ENCODE measurements at regions not wholly inside any gene's neighbourhood (a gene's known extent, or its start where the extent isn't known, plus 50 kb on each side); places are given as distances from the start of the nearest gene placed in this dataset.

DNA sequence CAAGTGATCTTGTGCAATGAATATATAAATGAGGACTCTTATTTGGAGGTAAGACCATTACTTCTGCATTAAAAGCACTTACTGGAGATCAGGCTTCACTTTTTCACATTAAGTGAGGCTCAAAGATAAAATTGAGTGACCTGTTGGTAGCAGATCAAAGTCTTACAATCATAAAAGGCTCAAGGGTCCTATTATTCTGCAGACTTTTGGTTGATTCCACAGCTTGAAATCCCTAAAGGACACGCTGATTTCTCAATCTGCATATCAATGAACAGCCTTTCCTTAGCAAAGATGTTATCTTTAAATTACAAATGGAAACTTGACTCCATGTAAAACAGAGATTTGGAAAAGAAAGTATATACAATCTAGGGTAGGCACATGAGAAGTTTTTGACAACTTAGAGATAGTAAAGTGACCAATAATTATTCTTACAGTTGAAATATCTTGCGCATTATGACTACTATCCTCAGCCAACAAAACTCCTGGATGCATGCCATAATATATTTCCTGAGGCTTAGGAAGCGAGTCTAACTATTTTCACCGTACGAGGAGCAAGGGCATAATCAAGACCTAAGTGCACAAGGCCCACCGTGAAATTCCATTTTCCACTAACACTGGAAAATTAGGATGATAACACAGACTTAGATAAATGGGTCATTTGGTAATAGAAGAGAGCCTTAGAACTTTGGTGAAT lies 640.7 kb downstream of the LIG4 start:
- no peaks in the 10 kb centered on the region for H3K9me3 ChIP-seq (replicated peaks; ENCODE audit: control insufficient read depth, insufficient read depth, low read depth, low read length)
- no peaks in the 10 kb centered on the region for H3K9me1 ChIP-seq (ENCODE audit: control insufficient read depth, insufficient read depth, low read length)
- H3K36me3 ChIP-seq (ENCODE audit: control insufficient read depth, insufficient read depth, low read length), result no peaks in the 10 kb centered on the region
- TF ChIP-seq KDM4B (IDR thresholded peaks at IDR 0.05; ENCODE audit: borderline replicate concordance in 2 of 2, low read depth in 1 of 2), result no peak
- TF ChIP-seq FUS (optimal IDR thresholded peaks at IDR 0.05; ENCODE audit: low read depth, low read length), result no peak
- no peaks in the 10 kb centered on the region for H3K27me3 ChIP-seq (ENCODE audit: control insufficient read depth in 2 of 2, insufficient read depth in 2 of 2, low read length in 2 of 2)
- H2AFZ ChIP-seq (ENCODE audit: low read depth, low read length), result no peak overlapping the region
- FAIRE-seq (no peak), ATAC-seq (no peak), DNase-seq (ENCODE audit: extremely low read depth in 1 of 4, low spot score in 3 of 4) (no peak)
- 1% methylated on average over 5 of the region's 6 CpGs for WGBS (ENCODE audit: insufficient coverage, low coverage, missing lambda C conversion rate)
- no peaks in the 10 kb centered on the region for H4K20me1 ChIP-seq (replicated peaks; ENCODE audit: control insufficient read depth, insufficient read depth, low read length)
- H3K4me2 ChIP-seq (ENCODE audit: insufficient read depth, low read length), result no peak overlapping the region
- no peaks in the 10 kb centered on the region for H3K79me2 ChIP-seq (ENCODE audit: control insufficient read depth, insufficient read depth, low read length)
- no peaks in the 10 kb centered on the region for H3K4me1 ChIP-seq (replicated peaks in 1 of 2; ENCODE audit: control insufficient read depth in 2 of 2, insufficient read depth in 2 of 2, low read length in 2 of 2)
- CTCF ChIA-PET (ENCODE audit: low intra/inter-chr PET ratio), result no interaction called here
- intact Hi-C loops (cut with micrococcal nuclease) (no loop called here), in situ Hi-C loops (cut with MboI) (no loop called here)
- POLR2A ChIA-PET, result no interaction called here
- H3K4me3 ChIP-seq, result no peak overlapping the region
- BruUV-seq (replicated peaks), result no TSS peak
- no peak overlapping the region for H3K27ac ChIP-seq (ENCODE audit: extremely low read depth, low read depth, low read length)
- no peak overlapping the region for H3K9ac ChIP-seq (ENCODE audit: insufficient read depth in 1 of 2, low read depth in 2 of 2, low read length in 2 of 2)

DNA sequence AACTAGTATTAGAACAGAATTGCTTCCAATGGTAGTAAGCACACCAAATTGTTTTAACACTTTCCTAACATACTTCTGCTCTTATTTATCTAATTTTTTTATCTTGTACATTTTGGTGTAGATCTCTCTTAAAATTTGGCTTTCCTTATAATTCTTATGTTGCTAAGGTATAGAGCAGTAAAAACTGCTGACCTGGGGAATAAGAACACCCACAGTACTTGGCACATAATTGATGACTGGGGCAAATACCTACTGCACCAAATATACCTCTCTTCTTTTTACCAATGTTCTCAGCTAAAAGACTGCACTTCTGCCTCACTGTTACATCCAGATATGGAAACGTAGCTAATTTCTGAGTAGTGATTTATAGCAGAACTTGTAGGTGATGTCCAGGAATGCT lies 642.2 kb downstream of the LIG4 start:
- BruUV-seq (replicated peaks), result no TSS peak
- Histone ChIP-seq H4K20me1 (replicated peaks; ENCODE audit: control insufficient read depth, insufficient read depth, low read length) (no peaks in the 10 kb centered on the region), H3K27me3 (ENCODE audit: control insufficient read depth in 2 of 2, insufficient read depth in 2 of 2, low read length in 2 of 2) (no peaks in the 10 kb centered on the region), H3K79me2 (ENCODE audit: control insufficient read depth, insufficient read depth, low read length) (no peaks in the 10 kb centered on the region), H3K9me3 (replicated peaks; ENCODE audit: control insufficient read depth, insufficient read depth, low read depth, low read length) (no peaks in the 10 kb centered on the region), H3K36me3 (ENCODE audit: control insufficient read depth, insufficient read depth, low read length) (no peaks in the 10 kb centered on the region), H3K4me1 (replicated peaks in 1 of 2; ENCODE audit: control insufficient read depth in 2 of 2, insufficient read depth in 2 of 2, low read length in 2 of 2) (no peaks in the 10 kb centered on the region), H2AFZ (ENCODE audit: low read depth, low read length) (no peak overlapping the region), H3K9ac (ENCODE audit: insufficient read depth in 1 of 2, low read depth in 2 of 2, low read length in 2 of 2) (no peak overlapping the region), H3K9me1 (ENCODE audit: control insufficient read depth, insufficient read depth, low read length) (no peaks in the 10 kb centered on the region), H3K4me3 (no peak overlapping the region), H3K4me2 (ENCODE audit: insufficient read depth, low read length) (no peak overlapping the region), H3K27ac (ENCODE audit: extremely low read depth, low read depth, low read length) (no peak overlapping the region)
- DNase-seq (ENCODE audit: extremely low read depth in 1 of 4, low spot score in 3 of 4) (no peak), ATAC-seq (no peak), FAIRE-seq (no peak)
- ChIA-PET POLR2A (no interaction called here), CTCF (ENCODE audit: low intra/inter-chr PET ratio) (no interaction called here)
- WGBS (ENCODE audit: insufficient coverage, low coverage, missing lambda C conversion rate), result no CpG with 5 or more reads among the region's 1 CpG
- intact Hi-C loops (cut with micrococcal nuclease) (no loop called here), in situ Hi-C loops (cut with MboI) (no loop called here)
- no peak for TF ChIP-seq MTA3 (IDR thresholded peaks at IDR 0.05; ENCODE audit: borderline replicate concordance)
- TF ChIP-seq, protein P1, sequence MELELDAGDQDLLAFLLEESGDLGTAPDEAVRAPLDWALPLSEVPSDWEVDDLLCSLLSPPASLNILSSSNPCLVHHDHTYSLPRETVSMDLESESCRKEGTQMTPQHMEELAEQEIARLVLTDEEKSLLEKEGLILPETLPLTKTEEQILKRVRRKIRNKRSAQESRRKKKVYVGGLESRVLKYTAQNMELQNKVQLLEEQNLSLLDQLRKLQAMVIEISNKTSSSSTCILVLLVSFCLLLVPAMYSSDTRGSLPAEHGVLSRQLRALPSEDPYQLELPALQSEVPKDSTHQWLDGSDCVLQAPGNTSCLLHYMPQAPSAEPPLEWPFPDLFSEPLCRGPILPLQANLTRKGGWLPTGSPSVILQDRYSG (tag; conservative IDR thresholded peaks at IDR 0.05; ENCODE audit: low read depth), result no peak
- no peak for TF ChIP-seq ZNF586 (CRISPR knock-in tag; conservative IDR thresholded peaks at IDR 0.05)
- no peak for TF ChIP-seq CHAMP1 (IDR thresholded peaks at IDR 0.05)
- no peak for TF ChIP-seq ZNF398 (CRISPR knock-in tag; IDR thresholded peaks at IDR 0.05)
- no peak for TF ChIP-seq RBBP5 (IDR thresholded peaks at IDR 0.05; ENCODE audit: borderline replicate concordance, insufficient read depth, low read length, poor library complexity, severe bottlenecking)
- no peak for TF ChIP-seq SRSF3 (IDR thresholded peaks at IDR 0.05; ENCODE audit: insufficient read depth, low read length)

Data from K562 (cell line).